Keratinocyte (primary cell): ENCODE measurements at regions not wholly inside any gene's neighbourhood (a gene's known extent, or its start where the extent isn't known, plus 50 kb on each side); places are given as distances from the start of the nearest gene placed in this dataset.

Source experiments
- DNase-seq: peaks from one replicate; pipeline ENCODE4 v3.0.0-alpha.2; 2011; ENCODE audit warnings: low read depth, missing footprints, low spot score
- FAIRE-seq: peaks from 2 replicates; lab custom pipeline; 2011; peaks lifted over from hg19 to GRCh38; lab: Jason Lieb, UNC
- H2AFZ ChIP-seq: 2 replicates; pipeline ENCODE4 v1.6.0; 2012; ENCODE audit warnings: low read length, control low read depth, inconsistent platforms; ENCODE audit not compliant: control insufficient read depth
- H3K27ac ChIP-seq: 2 replicates; pipeline ENCODE4 v1.5.1; 2011; ENCODE audit warnings: low read length; ENCODE audit not compliant: control insufficient read depth, insufficient read depth
- H3K27me3 ChIP-seq: 3 replicates; pipeline ENCODE4 v1.6.0; 2011; ENCODE audit warnings: low read length; ENCODE audit not compliant: control insufficient read depth, insufficient read depth; ENCODE audit errors: extremely low read depth
- H3K36me3 ChIP-seq, 2 experiments: 2 replicates in 1 of 2; 3 replicates in 1 of 2; pipeline ENCODE4 v1.5.1; 2011; ENCODE audit warnings: low read length in 2 of 2, mild to moderate bottlenecking in 1 of 2; ENCODE audit not compliant: control insufficient read depth in 2 of 2, insufficient read depth in 2 of 2; ENCODE audit errors: extremely low read depth in 1 of 2
- H3K4me1 ChIP-seq: 3 replicates; pipeline ENCODE4 v1.5.1; 2011; ENCODE audit warnings: low read length; ENCODE audit not compliant: control insufficient read depth, insufficient read depth; ENCODE audit errors: extremely low read depth
- H3K4me2 ChIP-seq: 3 replicates; pipeline ENCODE4 v1.6.0; 2011; ENCODE audit warnings: low read depth, low read length; ENCODE audit not compliant: control insufficient read depth, insufficient read depth; ENCODE audit errors: extremely low read depth
- H3K4me3 ChIP-seq, 3 experiments: fragments of 200-600 bp in 1 of 3; sonication (generic) in 1 of 3; 2 replicates in 2 of 3; 3 replicates in 1 of 3; pipeline ENCODE4 v1.5.1; 2011 to 2016; ENCODE audit warnings: low read length in 3 of 3, mild to moderate bottlenecking in 3 of 3, control low read depth in 2 of 3, inconsistent platforms in 1 of 3, low read depth in 1 of 3, mixed read lengths in 1 of 3, mixed run types in 1 of 3, moderate library complexity in 1 of 3; ENCODE audit not compliant: control insufficient read depth in 2 of 3, insufficient read depth in 2 of 3; ENCODE audit errors: extremely low read depth in 1 of 3
- H3K79me2 ChIP-seq: 2 replicates; pipeline ENCODE4 v1.6.0; 2012; ENCODE audit warnings: low read length; ENCODE audit not compliant: control insufficient read depth, insufficient read depth
- H3K9ac ChIP-seq: 3 replicates; pipeline ENCODE4 v1.6.0; 2011; ENCODE audit warnings: low read length; ENCODE audit not compliant: control insufficient read depth, insufficient read depth; ENCODE audit errors: extremely low read depth
- H3K9me1 ChIP-seq: 3 replicates; pipeline ENCODE4 v1.6.0; 2011; ENCODE audit warnings: low read length; ENCODE audit not compliant: control insufficient read depth, insufficient read depth; ENCODE audit errors: extremely low read depth
- H3K9me3 ChIP-seq: 2 replicates; pipeline ENCODE4 v1.5.1; 2012; ENCODE audit warnings: low read depth, low read length; ENCODE audit not compliant: control insufficient read depth
- H4K20me1 ChIP-seq: 3 replicates; pipeline ENCODE4 v1.6.0; 2011; ENCODE audit warnings: low read length; ENCODE audit not compliant: control insufficient read depth, insufficient read depth; ENCODE audit errors: extremely low read depth
- CTCF ChIP-seq, 3 experiments: IDR thresholded peaks in 1 of 3; conservative IDR thresholded peaks in 1 of 3; optimal IDR thresholded peaks in 1 of 3; 2 replicates in 2 of 3; 3 replicates in 1 of 3; pipeline versions ENCODE3 to v1.5.1; 2011; ENCODE audit warnings: low read length in 3 of 3, mild to moderate bottlenecking in 3 of 3, moderate library complexity in 2 of 3, control low read depth in 1 of 3, inconsistent platforms in 1 of 3; ENCODE audit not compliant: insufficient read depth in 2 of 3; ENCODE audit errors: extremely low read depth in 1 of 3
- EZH2 ChIP-seq: IDR thresholded peaks from one replicate; pipeline ENCODE4 v1.6.1; 2012; ENCODE audit warnings: inconsistent platforms, mild to moderate bottlenecking, low read length, moderate library complexity
- dilution Hi-C: fragments of 300-500 bp; cut with MboI; formaldehyde crosslinking; loops from one replicate; pipeline ENCODE4 v1.7.0; 2020; ENCODE audit warnings: low sequenced_read_pairs; ENCODE audit not compliant: extremely low pct_ligation_motif_present

GRCh38 chr4:181293014-181293413 lies 950.2 kb upstream of the TENM3 start:
- Histone ChIP-seq H3K27me3 (no peaks in the 10 kb centered on the region), H3K27ac (no peak overlapping the region), H3K4me3 (no peak overlapping the region), H3K9me3 (no peaks in the 10 kb centered on the region), H4K20me1 (no peaks in the 10 kb centered on the region), H2AFZ (no peak overlapping the region), H3K79me2 (no peaks in the 10 kb centered on the region), H3K9ac (no peak overlapping the region), H3K4me1 (no peaks in the 10 kb centered on the region), H3K4me2 (no peak overlapping the region), H3K36me3 (no peaks in the 10 kb centered on the region), H3K9me1 (no peaks in the 10 kb centered on the region)
- no peak for TF ChIP-seq EZH2
- dilution Hi-C loops = no loop called here
- DNase-seq = no peak
- no peak for FAIRE-seq

GRCh38 chr4:181293541-181293940 lies 949.7 kb upstream of the TENM3 start:
- FAIRE-seq = no peak
- H3K4me3 ChIP-seq = no peak overlapping the region
- TF ChIP-seq CTCF (optimal IDR thresholded peaks at IDR 0.05 in 1 of 3, IDR thresholded peaks at IDR 0.05 in 1 of 3, conservative IDR thresholded peaks at IDR 0.05 in 1 of 3; ENCODE audit: extremely low read depth in 1 of 3, insufficient read depth in 2 of 3, low read length in 3 of 3) = no peak
- no peak for TF ChIP-seq EZH2
- H3K27me3 ChIP-seq = no peaks in the 10 kb centered on the region
- H3K79me2 ChIP-seq = no peaks in the 10 kb centered on the region
- H2AFZ ChIP-seq = no peak overlapping the region
- H3K36me3 ChIP-seq = no peaks in the 10 kb centered on the region
- H3K4me2 ChIP-seq = no peak overlapping the region
- no peaks in the 10 kb centered on the region for H3K9me3 ChIP-seq
- H3K4me1 ChIP-seq = no peaks in the 10 kb centered on the region
- dilution Hi-C loops = no loop called here
- H3K27ac ChIP-seq = no peak overlapping the region
- DNase-seq = no peak
- H3K9me1 ChIP-seq = no peaks in the 10 kb centered on the region
- no peak overlapping the region for H3K9ac ChIP-seq
- no peaks in the 10 kb centered on the region for H4K20me1 ChIP-seq

GRCh38 chr4:181294421-181294820 lies 948.8 kb upstream of the TENM3 start:
- no peak for TF ChIP-seq CTCF (optimal IDR thresholded peaks at IDR 0.05 in 1 of 3, IDR thresholded peaks at IDR 0.05 in 1 of 3, conservative IDR thresholded peaks at IDR 0.05 in 1 of 3; ENCODE audit: extremely low read depth in 1 of 3, insufficient read depth in 2 of 3, low read length in 3 of 3)
- dilution Hi-C loops = no loop called here
- Histone ChIP-seq H4K20me1 (no peaks in the 10 kb centered on the region), H3K27ac (no peak overlapping the region), H3K27me3 (no peaks in the 10 kb centered on the region), H3K4me1 (no peaks in the 10 kb centered on the region), H3K9me3 (no peaks in the 10 kb centered on the region), H2AFZ (no peak overlapping the region), H3K4me3 (no peak overlapping the region), H3K9ac (no peak overlapping the region), H3K9me1 (no peaks in the 10 kb centered on the region), H3K4me2 (no peak overlapping the region), H3K79me2 (no peaks in the 10 kb centered on the region), H3K36me3 (no peaks in the 10 kb centered on the region)
- DNase-seq (no peak), FAIRE-seq (no peak)
